ENCODE measurements at regions not wholly inside any gene's neighbourhood (a gene's known extent, or its start where the extent isn't known, plus 50 kb on each side); places are given as distances from the start of the nearest gene placed in this dataset.

DNA sequence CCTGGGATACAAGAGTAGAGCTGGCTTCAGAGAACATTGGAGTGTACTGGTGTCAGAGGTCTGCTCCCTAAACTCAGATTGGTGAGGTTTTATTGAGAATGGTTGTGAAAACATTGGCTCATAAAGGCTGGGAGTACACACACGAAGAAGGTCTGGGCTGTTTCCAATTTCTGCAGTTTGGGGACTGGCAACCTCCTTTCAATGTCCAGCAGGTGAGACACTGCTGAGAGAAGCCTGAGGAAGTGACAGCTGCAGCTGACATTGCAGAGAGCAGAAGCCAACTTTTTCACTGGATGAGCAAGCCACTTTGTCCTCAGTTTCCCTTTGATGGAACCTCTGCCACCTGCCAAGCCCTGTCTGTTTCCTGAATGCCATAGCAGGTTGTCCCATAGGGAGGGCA is 346.6 kb upstream of the SPRED2 start:
- no peak for TF ChIP-seq CTCF (IDR thresholded peaks at IDR 0.05)
- TF ChIP-seq POLR2A (IDR thresholded peaks at IDR 0.05): no peak
